SW 1271 (cell line): ENCODE measurements at regions not wholly inside any gene's neighbourhood (a gene's known extent, or its start where the extent isn't known, plus 50 kb on each side); places are given as distances from the start of the nearest gene placed in this dataset.
"Not testable (repeated sequence)": the region's sequence is repeated elsewhere in the genome, so short reads cannot be mapped to it uniquely, and the experiment has no call there.

Source experiments
- DNase-seq, 2 experiments: peaks; one replicate each; lab custom pipeline; 2025; lab: John Stamatoyannopoulos, UW

DNA sequence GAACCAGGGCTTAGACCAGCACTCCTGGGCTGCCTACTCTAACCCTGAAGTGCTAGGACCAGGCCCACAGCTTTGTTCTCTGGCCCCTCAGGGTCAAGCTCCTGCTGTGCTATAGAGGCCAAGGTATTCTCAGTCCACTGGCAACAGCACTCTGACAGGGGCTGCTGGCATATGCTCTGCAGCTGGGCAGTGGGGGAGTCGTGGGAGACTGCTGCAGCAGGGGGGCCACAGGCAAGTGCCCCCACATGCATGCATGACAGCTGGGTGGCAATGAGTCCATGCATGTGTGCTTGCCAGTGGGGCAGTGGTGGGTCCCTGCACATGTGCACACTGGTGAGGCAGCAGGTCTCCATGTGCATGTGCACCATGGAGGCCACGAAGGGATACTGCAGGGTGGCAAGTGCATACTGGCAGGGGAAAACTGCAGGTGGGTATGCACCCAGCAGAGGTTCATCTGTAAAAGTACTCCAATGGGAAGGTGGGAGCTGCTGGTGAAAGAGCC, 364.9 kb upstream of the IRAK1BP1 start:
- DNase-seq = no peak

DNA sequence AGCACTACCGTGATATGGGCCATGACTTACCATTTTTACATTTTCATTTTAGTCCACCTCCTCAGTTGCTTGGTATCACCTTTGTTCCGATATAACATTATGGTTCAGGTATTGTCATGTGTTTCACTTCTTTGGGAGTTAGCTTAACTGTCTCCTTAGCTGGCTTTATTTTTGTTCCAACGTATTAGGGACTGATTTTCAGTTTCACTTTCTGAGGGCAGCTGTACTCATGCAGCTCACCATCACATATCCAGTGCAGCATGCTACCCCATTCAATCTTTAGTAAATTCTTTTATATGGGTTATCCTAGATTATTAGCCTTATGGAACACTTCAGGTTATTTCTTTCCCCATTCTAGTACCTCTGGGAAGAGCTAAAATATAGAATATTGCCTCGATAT, 362.2 kb upstream of the IRAK1BP1 start:
- DNase-seq = no peak

DNA sequence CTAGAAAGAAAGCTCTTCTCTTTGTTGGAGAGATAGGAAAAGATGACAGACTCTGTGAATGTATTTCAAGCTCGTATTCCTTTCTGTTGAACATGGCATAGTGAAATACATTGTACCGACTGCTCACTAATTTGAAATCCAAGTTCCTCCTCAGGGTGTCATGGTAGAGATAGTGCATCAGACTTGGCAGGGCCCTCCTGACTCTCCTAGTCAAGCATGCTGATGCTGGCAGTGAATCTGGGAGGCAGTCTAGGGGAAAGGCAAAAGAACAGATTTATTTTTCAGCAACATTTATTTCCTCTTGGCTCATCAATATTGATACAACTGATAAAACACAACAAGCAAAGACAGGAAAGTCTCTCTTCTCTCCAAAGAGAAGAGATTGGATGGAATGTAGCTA, 356.3 kb upstream of the IRAK1BP1 start:
- DNase-seq = no peak

DNA sequence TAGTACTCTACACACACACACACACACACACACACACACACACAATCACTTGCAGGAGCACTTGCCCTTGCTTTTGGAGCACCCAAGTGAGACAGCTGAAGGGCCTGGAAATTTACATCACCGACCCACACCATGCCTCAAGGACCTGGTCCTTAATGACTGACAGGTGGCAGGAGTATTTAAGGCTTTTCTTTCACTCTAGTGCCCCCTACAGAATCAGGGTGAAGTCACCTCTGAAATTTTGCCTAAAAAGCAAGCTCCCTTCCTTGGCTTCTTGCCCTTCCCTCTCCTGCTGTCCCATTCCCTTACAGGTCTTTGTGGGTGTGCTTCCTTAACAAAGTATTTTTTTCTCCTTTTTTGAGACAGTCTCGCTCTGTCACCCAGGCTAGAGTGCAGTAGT, 353.5 kb upstream of the IRAK1BP1 start:
- DNase-seq = no peak

DNA sequence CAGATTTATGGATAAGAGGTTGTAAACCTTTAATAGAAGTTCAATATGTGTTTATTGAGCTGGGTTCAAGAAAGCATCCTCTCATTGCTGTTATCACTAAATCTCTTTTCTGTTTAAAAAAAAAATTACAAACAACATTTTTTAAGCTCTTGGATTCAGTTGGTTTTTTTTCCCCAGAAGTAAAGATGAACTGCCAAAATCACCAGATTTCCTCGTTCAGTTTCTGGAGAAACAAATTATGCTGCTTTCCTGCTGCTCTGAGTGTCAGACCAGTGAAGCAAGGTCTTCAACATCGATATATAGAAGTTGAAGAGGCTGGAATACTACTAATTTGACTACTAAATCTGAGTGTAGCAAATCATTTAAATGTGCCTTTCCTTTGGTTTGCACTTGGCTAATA, 352.1 kb upstream of the IRAK1BP1 start:
- DNase-seq = no peak

GRCh38 chr6:78517399-78517798, 350.0 kb upstream of the IRAK1BP1 start:
- DNase-seq = no peak

GRCh38 chr6:78523622-78524021, 343.7 kb upstream of the IRAK1BP1 start:
- no peak for DNase-seq

DNA sequence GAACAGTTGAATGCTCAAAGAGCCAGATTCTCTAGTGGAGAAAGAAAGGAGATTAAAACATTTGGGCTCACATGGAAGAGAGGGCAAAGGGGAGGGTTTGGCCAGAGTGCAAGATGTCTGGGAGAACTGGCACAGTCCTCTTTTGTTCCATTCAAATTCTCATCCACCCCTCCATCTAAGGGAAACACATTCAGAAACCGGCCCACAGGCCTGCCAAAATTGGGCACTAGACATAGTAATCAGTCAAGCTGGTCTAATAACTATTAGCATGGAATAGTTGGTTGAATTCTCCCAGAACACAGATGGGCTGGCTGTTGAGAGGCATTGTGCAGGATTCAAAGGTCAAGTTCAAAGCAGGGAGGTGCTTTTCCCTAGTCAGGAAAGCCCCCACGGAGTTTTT, 341.4 kb upstream of the IRAK1BP1 start:
- no peak for DNase-seq

DNA sequence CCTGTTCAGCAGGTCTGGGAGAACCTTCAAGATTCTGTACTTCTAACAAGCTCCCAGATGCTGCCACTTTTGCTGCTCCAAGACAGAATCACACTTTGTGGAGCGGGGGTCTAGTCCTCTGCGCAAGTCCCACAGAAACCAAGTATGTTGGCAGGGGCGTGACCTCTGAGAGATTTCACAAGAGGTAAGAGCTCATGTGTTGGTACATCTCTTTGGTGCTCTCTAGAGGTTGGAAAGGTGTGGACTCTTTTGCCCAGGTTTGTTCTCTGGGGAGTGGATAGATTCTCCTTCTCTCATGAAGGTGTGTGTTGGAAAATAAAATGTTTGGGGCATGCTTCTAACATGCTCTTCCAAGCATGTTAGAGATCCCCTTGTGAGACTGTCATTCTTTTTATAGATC, 340.9 kb upstream of the IRAK1BP1 start:
- no peak for DNase-seq

DNA sequence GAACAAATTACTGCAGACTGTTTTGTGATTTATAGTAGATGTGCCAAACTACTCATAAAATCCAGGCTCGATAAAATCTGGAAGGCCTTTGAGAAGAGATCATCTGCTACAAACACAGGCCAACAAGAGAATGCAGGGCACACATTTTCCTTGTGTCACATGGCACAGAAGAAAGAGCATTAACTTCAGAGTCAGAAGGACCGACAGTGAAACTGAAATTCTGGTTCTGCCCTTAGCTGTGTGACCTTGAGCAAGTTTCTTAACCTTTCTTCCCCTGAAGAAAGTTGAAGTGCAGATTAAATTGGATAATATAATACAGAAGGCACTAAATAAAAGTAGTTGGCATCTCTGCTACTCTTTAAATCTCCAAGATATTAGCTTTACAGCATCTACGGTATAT, 338.4 kb upstream of the IRAK1BP1 start:
- DNase-seq = no peak

- DNase-seq = no peak
Measured at GRCh38 chr6:78530208-78530607, 337.1 kb upstream of the IRAK1BP1 start.

GRCh38 chr6:78533426-78533825, 333.9 kb upstream of the IRAK1BP1 start:
- DNase-seq = no peak

GRCh38 chr6:78533876-78534275, 333.5 kb upstream of the IRAK1BP1 start:
- DNase-seq = no peak

DNA sequence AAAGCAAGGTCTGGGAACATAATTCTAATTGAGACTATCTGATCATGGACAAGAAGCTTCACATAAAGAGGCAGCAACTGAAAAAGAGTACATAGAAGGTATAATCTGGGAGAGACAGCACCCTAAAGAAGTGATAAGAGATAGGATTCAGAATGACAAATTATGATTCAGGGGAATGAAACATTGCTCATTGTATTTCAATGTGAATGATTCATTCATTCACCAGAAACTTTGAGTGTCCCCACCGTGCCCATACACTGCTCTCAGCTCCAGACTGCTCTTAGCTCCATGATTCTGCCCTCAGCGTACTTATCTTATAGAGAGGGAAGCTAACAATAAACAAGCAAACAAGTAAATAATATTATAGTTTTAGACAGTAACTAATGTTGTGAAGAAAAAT, 329.3 kb upstream of the IRAK1BP1 start:
- peak in 1 of 2 experiments; percentile 23 for DNase-seq

GRCh38 chr6:78547636-78548035, 319.7 kb upstream of the IRAK1BP1 start:
- not testable (repeated sequence) for DNase-seq

DNA sequence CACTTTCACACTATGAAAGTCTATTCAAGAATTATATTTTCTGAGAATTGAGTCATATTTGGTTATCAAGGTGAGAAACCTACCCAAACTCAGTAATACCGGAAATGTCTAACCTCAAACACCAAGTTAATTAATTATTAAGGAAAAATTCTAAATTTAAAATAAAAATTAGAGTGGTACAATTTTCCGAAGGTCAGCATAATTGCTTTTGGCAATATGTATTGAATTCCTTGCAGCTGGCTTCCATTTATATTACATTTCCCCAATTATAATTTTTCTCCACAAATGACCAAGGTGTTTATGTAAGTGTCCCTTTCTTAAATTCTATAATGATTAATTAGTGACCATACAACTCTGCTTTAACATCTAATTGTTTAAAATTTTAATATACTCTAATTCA, 316.0 kb upstream of the IRAK1BP1 start:
- no peak for DNase-seq

DNA sequence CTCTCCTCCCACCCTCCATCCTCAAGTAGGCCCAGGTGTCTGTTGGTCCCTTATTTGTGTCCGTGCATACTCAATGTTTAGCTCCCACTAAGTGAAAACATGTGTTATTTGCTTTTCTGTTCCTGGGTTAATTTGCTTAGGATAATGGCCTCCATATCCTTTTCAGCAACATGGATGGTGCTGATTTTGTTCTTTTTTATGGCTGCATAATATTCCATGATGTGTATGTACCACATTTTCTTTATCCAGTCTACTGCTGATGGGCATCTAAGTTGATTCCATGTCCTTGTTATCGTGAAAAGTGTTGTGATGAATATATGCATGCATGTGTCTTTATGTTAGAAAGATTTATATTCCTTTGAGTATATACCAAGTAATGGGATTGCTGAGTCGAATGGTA, 314.9 kb upstream of the IRAK1BP1 start:
- DNase-seq = no peak

DNA sequence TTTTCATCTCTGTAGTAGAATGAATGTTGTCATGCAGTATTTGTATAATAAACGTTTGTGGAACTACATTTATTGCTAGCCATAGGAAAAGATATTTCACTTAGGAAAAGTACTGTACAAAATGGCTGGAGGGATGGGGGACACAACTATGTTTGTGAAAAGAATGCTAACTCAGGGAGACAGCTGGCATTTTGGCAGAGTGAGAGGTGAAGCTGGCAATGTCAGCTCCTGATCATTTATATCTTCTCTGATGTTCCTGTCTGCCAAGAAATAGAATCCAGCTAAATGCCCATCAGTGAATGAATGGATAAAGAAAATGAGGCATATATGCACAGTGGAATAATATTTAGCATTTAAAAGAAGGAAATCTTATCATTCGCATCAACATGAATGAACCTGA, 313.0 kb upstream of the IRAK1BP1 start:
- no peak for DNase-seq

DNA sequence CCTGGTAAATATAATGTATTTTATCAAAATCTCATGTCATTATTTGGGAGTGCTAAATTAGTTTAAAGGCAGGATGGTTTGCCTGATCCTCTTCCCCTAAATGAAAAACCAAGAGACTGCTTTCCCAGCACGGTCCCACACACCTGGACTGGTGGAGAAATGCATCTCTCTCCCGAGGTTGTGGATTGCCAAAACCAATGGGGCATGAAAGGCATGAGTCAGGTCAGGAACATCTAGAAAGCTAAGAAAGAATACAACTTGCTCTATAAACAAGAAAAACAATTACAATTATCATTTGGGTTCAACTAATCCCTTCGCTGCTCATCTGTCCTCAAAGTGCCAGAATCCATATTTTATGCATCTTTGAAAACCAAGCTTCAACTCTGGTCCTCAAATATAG, 308.3 kb upstream of the IRAK1BP1 start:
- DNase-seq = no peak

GRCh38 chr6:78561015-78561414, 306.3 kb upstream of the IRAK1BP1 start:
- peak in 1 of 2 experiments; percentile 39 for DNase-seq

- no peak for DNase-seq
Measured at GRCh38 chr6:78565997-78566396, 301.4 kb upstream of the IRAK1BP1 start.

GRCh38 chr6:78570044-78570443, 297.3 kb upstream of the IRAK1BP1 start:
- DNase-seq = no peak

DNA sequence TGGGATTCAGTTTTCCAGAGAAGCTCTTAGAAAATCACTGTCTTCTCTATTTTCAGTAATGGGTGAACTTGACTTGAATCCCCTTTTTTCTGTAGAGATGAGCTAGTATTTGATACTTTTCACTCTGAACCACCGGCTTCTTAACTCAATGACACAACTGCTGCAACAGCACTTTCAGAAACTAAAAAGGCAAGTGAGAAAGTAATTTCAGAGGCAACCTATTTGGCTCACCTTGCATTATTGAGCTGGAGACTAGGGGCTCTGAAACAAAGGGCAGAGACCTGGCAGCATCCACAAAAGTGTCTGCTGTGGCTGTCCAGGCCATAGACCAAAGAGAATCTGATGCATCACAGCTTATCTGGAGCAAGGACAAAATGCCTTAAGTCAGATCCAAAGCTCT, 289.8 kb upstream of the IRAK1BP1 start:
- no peak for DNase-seq

DNA sequence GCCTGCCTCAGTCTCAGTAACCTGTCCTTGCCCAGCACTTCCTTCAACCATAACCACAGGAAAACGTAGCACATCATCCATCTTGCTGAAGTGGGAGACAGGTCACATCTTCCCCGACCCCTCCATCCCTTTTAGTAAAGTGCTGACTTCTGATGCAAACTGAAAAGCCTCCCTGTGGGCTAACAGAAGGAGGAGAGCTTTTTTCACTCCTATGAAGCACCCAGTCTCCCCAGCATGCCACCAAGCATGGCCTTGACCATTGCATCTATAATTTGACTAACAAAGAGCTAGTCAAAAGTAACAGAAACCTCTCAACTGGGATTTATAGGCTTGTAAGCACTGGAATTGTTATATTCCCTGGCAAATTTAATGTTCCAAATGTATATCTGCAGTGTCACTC, 288.9 kb upstream of the IRAK1BP1 start:
- DNase-seq = no peak

DNA sequence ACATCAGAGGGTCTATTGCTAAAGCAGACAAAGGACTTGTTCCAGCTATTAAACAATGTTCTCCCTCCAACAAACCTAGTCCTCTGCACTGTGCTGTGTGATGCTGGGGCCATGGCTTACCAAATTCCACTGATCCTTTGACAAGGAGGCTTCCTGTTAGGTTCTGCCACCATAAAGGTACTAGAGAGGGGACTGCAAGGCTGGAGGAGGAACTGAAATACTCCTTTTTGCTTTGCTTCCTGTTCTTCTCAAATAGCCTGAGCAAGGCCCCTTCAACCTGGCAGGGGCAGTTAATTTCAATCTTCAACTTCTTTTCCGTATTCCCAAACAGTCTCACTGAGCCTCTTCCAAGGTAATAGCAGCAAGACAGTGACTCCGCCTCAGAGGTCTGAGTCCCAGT, 286.4 kb upstream of the IRAK1BP1 start:
- DNase-seq = no peak
